ENCODE measurements at regions not wholly inside any gene's neighbourhood (a gene's known extent, or its start where the extent isn't known, plus 50 kb on each side); places are given as distances from the start of the nearest gene placed in this dataset.
A peak's percentile ranks its signal among the peaks of the same experiment; 100 is the strongest.
"Not testable (repeated sequence)": the region's sequence is repeated elsewhere in the genome, so short reads cannot be mapped to it uniquely, and the experiment has no call there.

DNA sequence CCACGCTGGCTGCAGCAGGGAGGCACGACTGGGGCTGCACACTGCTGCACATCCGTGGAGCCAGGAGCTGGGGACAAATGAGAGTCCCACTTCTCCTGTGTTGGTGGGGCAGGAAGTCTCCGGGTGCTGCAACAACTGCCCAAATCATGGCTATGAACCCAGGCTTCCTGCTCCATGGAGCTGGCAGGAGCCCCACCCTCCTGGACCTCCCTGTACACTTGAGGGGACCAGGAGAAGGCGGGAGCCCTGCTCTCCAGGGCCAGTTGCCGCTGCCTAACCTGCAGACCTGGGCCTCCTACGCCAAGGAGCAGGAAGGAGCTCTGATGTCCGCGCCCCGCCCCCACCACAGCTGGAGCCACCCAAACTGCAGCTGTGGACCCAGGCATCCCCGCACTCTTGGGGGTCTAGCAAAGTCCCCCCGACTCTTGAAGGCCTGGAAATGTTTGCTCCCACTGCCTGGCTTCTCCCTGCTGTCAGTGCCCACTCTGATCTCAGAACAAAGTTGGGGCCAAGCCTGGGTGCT lies 752.1 kb upstream of the PCDH20 start:
- DNase-seq = no peak

DNA sequence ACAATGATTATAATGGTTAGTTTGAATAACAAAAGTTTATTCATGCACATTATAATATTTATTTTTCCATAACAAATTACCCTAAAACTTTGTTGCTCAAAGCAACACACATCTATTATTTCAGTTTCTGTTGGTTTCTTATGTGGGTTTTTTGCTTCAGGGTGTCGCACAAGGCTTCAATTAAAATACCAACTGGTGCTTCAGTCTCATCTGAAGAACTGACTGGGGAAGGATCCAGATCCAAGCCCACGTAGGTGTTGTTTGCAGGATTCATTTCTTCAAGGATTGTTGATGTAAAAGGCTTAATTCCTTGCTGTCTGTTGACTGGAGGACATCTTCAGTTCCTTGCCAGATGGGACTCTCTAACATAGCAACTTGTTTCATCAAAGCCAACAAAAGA lies 747.2 kb upstream of the PCDH20 start:
- no peak for DNase-seq

DNA sequence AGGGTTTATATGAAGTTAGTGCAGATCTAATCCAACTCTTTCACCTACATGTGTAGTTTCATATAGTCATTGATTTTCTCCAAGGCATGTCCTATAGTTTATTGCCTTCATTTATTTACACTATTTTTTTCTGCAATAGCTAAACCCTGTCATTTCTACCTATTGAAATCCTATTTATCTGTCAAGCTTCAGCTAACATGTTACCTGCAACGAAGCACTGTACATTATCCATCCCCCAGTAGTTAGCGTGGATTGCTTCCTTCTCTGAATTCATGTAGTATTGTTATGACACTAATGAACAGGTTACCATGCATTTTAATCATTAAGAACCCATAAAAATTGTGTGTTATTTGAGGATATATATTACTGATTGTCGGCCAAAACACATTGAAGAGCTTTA lies 742.9 kb upstream of the PCDH20 start:
- DNase-seq = no peak

DNA sequence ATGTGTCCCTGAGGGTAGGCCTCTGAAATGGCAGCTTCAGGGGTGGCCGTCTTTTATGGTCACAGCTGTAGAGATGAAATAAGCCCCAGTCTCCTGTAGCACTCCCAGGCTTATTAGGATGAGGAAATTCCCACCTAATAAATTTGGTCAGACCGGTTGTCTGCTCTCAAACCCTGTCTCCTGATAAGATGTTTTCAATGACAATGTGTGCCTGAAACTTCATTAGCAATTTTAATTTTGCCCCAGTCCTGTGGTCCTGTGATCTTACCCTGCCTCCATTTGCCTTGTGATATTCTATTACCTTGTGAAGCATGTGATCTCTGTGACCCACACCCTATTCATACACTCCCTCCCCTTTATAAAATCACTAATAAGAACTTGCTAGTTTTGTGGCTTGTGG lies 736.1 kb upstream of the PCDH20 start:
- DNase-seq = not testable (repeated sequence)

DNA sequence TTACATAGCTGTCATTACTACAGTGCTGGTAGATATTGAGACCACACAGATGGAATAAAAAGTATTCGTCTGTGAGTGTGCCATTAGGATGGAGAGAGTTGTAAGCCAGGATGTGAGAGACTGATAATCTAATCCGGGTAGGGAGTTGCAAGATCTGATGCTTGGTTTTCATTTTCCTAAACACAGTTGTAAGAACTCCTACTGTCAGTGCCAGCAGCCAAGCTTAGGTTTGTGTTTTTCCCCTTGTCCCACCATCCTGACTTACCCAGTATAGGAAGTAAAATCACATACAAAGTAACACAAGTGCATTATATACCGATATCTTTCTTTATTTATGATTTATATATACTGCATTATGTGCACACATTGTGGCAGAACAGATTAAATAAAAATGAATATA lies 726.4 kb upstream of the PCDH20 start:
- DNase-seq = no peak

DNA sequence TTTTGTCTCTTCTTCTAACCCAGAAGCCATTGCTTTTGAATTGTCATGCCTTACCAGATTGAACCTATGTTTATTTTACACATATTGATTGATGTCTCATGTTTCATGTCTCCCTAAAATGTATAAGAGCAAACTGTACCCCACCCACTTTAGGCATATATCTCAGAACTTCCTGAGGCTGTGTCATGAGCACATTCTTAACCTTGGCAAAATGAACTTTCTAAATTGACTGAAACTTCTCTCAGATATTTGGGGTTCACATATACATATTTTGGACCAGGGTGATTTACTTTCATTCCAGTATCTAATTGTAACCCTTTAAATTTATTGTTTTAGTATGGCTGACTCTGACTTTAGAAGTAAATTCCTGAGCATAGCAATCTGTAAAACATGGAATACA lies 723.9 kb upstream of the PCDH20 start:
- DNase-seq = no peak

DNA sequence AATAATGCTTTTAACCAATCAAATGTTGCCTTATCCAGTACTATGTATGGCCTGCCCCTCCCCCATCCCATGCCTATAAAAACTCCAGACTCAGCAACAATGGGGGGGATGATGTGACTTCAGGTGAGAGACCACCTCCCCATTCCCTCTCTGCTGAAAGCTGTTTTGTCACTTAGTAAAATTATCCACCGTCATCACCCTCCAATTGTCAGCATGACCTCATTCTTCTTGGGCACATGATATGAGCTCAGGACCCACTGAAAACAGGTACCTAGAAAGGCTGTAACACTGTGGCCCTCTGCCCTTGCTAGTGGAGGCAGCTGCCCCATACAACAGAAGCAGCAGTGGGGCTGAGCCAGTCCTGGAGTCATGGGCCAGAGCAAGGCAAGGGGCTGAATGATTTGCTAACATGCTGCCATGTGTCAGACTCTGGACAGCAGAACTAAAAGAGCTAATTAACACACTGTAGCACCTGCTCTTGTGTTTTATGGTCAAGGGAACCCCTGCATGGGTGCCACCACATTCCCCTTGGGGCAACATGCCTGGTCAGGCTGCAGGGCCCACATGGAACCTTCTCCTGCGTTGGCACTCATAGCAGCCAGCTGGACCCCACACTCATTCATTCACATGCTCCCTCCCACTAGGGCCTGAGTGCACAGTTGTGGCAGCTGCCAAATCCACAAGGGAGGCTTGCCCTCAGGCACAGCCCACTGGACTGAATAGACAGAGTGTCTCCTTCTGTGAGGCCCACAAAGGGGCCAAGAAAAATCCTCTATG lies 722.2 kb upstream of the PCDH20 start:
- no peak for DNase-seq

DNA sequence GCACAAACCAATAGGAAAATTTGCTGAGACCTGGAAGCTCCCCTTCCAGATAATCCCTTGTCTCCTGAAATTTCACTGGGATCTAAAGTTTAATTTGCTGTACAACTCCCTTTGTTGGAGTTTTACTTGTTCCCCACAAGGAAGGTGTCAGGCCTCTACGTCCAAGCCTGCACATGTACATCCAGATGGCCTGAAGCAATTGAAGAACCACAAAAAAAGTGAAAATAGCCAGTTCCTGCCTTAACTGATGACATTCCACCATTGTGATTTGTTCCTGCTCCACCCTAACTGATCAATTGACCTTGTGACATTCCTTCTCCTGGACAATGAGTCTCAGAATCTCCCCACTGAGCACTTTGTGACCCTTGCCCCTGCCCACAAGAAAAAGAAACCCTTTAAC lies 716.0 kb upstream of the PCDH20 start:
- DNase-seq = no peak

DNA sequence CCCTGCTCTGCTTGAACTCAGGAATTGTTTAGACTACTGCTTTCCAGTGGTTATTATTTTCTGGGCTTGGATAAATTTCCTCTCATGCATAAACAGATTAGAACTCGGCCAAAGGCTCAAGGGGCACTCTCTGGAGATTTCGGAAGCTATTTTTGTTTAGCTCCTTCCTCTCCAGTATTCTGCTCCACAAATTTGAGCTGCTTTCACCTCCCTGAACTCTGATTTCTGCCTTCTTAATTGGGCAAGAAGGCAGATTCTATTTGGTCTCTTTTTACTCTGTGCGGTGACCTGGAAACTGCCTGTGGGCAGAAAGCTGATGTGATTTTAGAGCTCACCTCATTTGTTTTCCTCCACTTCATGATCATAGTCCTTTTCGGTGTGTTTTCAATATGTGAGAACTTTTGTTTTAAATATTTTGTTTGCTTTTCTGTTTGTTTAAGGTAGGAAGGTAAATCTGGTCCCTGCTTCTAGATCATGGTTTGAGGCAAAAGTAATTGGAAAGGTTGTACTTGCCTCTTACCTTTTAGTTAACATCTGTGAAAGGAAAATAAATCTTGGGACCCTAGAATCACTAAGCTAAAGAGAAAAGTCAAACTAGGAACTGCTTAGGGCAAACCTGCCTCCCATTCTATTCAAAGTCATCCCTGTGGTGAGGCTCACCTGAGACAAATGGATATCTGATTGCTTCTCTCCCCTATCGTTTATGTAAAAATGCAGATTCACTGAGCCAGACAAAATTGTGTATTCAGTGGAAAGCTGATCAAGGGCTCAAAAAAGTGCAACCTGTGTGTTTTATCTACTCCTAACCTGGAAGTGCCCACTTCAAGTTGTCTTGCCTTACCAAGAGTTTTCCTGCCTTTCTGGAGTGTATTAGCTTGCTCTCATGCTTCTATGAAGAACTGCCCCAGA lies 714.7 kb upstream of the PCDH20 start:
- DNase-seq = no peak

DNA sequence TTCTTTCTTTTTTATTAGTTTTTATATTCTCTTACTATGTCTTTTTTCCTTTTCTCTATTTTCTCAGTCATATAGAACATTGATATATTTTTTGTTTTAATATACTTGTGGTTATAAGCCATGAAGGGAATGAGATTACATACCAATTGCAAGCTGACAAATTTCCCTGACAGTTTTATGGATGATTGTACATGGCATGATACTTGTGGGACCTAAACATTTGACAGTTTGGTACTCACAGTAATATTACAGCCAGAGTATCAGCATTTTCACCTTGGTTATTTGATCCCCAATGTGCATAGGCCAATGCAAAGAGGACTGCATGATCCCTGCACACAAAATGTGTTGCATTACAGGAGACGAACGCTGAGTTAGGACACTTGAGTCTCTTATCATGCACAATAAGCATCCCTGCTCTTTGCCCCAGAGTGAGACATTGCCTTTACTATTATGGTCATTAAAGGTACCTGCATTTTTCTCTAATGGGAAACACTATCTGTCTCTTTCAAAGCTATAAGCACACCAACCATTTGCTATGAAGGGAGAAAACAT lies 713.4 kb upstream of the PCDH20 start:
- no peak for DNase-seq

DNA sequence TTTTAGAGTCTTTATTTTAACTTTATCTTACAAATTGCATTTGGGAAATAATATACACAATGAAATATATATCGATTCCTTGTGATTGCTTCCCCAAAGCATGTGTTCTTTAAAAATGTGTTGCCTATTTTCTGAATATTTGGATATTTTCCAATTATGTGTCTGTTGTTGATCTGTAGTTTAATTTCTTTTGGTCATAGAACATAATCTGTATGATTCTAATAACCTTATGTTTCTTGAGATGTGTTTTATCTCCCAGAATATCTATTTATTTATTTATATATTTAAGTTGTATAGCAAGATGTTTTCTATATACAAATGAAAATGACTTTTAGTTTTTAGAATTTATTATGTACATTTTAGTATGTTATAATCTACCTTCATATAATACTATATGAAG lies 710.8 kb upstream of the PCDH20 start:
- DNase-seq = no peak

DNA sequence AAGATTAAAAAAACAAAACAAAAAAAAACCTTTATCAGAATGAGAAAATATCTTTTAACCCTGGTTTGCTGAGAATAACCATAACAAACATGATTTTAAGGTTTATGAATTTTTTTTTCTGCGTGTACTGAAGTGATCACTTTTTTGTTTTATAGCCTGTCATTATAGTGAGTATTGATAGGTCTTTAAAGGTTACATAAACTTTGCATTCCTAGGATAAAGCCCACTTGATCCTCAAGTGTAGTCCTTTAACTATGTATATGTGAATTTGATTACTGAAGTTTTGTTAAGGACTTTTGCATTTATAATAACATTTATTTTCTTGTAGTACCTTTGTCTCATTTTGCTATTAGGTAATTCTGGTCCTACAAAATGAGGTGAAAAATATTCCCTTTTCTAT lies 709.8 kb upstream of the PCDH20 start:
- no peak for DNase-seq

DNA sequence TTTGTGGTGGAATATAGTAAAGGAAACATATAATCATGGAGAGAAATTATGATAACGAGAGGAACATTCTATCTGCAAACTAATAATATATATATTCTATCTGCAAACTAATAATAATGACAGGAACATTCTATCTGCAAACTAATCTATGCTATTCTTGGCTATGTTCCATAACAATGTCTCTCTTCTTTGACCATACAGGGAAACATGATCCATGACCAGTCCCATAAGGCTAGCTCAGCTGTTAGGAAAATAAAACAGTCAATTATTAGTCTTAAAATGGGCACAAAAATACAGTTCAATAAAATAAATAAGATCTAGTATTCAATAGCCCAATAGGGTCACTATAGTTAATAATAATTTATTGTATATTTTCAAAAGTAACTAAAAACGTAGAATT lies 707.8 kb upstream of the PCDH20 start:
- DNase-seq = no peak

DNA sequence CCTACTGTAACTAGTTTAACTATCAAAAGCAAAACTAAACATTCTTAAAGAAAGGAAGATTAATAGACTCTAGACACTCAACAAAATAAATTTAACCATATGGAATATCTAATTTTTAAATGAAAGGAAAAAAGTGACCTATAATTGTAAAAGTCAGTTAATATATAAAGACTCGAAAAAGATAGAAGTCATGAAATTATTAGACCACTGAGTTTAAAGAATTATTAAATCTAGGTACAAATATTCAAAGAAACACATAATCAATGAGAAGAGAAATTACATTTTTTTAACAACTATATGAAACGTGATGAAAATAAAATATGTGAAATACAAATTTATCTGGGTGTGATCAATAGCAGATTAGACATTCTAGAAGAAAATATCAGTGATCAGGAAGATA lies 706.8 kb upstream of the PCDH20 start:
- DNase-seq = no peak

DNA sequence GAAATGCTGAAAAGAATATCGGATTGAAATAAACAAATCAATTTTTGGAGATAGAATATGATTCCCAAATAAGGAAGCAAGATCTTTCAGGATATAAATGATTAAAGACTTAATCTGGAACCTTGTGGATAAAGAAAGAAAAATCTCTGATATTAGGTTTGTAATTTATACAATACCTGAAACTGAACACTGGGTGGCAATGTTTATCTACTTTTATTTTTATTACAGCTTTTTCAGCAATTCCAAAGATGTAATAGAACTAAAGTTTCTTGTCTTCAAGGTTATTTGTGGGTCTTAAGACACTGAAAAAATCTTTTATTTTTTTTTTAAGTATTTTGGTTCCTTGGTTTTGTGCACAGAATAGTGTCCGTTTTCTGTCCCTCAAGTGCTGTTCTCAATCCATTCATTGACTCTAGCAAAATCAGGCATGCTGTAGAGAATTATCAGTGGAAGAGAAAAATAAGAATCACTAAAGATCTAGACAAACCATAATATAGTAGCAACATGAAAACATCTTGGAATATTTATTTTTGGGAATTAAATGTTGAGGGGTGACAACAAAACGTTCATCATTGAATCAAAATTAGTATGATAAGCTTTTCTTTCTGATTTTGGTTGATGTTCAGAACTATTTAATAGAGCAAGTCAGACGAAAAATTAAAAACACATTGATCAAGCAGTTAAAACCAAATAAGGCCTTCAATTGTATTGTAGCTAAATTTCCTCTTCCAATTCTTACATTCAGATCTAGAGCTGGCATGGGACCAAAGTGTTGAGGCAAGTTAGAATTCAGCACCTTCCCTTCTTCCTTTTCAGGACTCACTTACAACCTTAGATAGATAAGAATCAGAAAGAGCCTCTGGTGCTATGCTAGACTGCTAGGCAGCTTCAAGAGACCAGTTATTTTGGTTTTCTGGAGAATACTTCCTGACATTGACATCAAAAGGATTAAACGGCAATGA lies 704.4 kb upstream of the PCDH20 start:
- peak in 2 of 4 experiments; percentile 2 to 12 for DNase-seq

DNA sequence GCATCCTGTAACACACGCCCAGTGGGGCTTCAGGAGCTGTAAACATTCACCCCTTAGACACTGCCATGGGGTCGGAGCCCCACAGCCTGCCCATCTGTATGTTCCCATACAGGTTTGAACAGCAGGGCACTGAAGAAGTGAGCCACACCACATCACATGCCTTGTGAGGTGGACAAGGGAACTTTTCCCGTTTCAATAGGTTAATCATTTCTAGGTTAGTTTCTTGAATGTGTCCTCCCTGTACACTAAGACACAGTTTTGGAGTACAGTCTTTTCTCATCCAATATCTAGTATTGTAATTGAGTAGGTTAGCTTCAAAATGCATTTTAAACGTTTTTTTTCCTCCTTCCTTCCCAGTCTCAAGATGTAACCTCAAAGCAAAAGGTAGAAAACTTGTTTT lies 700.2 kb upstream of the PCDH20 start:
- DNase-seq = no peak

DNA sequence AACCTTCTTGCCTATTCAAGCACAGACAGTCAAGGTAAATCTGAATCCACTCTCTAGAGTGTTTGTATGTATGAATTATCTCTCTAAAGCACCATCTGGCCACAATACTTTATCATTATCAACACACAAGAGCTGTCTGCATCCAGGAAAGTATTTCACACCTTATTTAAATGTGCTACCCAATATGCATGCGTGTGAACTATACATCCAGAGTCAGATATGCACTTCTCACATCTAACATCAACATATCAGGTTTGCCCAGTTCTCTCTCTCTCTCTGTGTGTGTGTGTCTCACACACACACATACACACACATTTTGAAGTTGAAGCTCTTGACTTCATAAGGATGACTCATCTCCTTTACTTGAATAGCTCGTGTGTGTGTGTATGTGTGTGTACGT lies 697.5 kb upstream of the PCDH20 start:
- DNase-seq = no peak

DNA sequence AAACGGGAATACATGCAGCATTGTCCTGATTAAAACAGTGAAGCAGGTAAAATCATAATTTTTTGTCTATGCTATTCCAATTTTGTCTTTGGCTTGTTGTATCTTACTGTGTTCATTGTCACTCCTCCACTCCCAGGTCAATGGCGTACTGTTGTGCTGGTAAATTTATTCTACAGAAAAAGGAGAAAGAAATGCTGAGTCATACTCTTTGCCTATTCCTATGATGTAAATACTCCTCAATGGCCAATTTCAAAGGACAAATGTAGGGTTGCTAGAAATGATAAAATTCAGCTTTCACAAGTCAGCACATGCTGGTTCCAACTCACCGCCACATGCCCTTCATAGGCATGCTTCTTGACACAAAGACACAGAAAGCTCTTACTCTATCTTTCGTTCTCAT lies 694.4 kb upstream of the PCDH20 start:
- DNase-seq = no peak

DNA sequence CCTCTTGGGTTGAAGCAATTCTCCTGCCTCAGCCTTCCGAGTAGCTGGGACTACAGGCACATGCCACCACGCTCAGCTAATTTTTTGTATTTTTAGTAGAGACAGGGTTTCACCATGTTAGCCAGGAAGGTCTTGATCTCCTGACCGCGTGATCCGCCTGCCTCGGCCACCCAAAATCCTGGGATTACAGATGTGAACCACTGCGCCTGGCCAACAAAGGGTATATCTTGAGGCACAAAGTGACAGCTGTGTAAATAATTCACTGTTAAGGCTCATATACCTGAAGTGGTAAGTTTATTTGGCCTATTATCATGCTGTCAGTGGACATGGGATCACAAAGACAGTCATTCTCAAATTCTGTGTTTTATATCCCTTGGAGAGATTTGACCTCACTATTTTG lies 688.5 kb upstream of the PCDH20 start:
- DNase-seq = not testable (repeated sequence)

DNA sequence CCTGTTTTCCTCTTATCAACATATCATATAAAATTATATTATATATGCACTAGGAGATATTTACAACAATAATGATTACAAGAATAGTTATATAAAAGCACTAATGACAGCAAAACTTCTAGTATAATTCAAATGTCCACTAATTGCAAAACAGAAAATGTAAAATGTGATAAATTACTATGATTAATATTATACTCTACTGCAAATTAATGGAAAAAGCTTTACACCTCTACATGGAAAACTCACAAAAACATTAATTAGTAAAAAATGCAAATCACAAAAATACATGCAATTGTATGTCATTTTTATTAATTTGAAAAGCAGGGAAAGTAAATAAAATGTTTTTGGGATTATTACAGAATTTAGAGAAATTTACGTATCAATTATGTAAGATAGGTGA lies 681.0 kb upstream of the PCDH20 start:
- DNase-seq = no peak

DNA sequence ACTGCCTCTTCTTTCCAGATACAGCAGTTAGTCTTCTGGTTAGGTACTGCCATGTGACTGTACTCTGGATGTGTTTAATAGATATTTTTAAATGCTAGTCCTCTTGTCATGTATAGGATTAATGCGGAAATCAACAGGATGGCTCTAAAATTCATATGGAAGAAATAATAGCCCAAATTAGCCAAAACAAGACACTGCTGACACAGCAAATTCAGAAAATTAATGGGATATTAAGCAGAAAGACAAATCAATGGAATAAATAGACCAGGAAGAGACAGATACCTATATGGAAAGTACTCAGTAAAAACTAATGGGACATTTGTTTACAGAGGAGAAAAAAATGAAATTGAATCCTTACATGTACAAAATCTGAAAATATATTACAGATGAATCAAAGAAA lies 679.3 kb upstream of the PCDH20 start:
- no peak for DNase-seq

Measured in suppressor macrophage (primary cell).